PC-9 (cell line): ENCODE measurements at regions not wholly inside any gene's neighbourhood (a gene's known extent, or its start where the extent isn't known, plus 50 kb on each side); places are given as distances from the start of the nearest gene placed in this dataset.

Experiments
- EZH2 ChIP-seq: fragments of 200-600 bp; sonication (generic); IDR thresholded peaks from 2 replicates; pipeline ENCODE4 v1.8.0; 2017; ENCODE audit warnings: antibody characterized with exemption, low read depth
- TF ChIP-seq, protein P1 (sequence below): fragments of 200-600 bp; sonication (generic); conservative IDR thresholded peaks from 2 replicates; pipeline ENCODE4 v1.6.1; 2017; ENCODE audit warnings: mixed run types, antibody characterized with exemption, mild to moderate bottlenecking, moderate library complexity

DNA sequence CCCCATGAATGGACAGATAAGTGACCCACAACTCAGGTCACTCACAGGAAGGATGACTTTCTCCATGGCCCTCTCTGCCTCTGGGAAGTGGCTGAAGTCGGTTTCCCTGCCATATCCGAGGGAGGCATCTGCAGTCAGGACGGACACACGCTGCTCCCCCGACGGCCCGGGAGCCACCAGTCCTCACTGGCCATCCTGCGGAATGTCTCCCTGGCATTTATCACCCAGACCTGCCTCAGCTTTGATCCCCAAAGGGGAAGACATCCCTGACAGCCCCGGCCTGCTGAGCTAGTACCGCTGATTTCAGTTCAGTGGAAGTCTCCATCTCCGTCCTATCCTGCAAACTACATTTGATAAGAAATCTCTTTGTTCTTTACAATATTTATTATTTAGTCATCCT lies 339.5 kb upstream of the MKI67 start:
- TF ChIP-seq, protein P1, sequence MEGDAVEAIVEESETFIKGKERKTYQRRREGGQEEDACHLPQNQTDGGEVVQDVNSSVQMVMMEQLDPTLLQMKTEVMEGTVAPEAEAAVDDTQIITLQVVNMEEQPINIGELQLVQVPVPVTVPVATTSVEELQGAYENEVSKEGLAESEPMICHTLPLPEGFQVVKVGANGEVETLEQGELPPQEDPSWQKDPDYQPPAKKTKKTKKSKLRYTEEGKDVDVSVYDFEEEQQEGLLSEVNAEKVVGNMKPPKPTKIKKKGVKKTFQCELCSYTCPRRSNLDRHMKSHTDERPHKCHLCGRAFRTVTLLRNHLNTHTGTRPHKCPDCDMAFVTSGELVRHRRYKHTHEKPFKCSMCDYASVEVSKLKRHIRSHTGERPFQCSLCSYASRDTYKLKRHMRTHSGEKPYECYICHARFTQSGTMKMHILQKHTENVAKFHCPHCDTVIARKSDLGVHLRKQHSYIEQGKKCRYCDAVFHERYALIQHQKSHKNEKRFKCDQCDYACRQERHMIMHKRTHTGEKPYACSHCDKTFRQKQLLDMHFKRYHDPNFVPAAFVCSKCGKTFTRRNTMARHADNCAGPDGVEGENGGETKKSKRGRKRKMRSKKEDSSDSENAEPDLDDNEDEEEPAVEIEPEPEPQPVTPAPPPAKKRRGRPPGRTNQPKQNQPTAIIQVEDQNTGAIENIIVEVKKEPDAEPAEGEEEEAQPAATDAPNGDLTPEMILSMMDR: no peak
- no peak for TF ChIP-seq EZH2
